IMR-90 (cell line): ENCODE measurements at regions not wholly inside any gene's neighbourhood (a gene's known extent, or its start where the extent isn't known, plus 50 kb on each side); places are given as distances from the start of the nearest gene placed in this dataset.

Experiments
- BHLHE40 ChIP-seq: fragments of 150-350 bp; IDR thresholded peaks from 2 replicates; pipeline ENCODE4 v1.6.1; 2016; ENCODE audit warnings: mild to moderate bottlenecking, low read depth, low read length
- CTCF ChIP-seq: conservative IDR thresholded peaks from 2 replicates; pipeline ENCODE4 v1.5.1; 2012; ENCODE audit warnings: mild to moderate bottlenecking, low read depth, low read length, improper control_type of control experiment
- MAFK ChIP-seq: IDR thresholded peaks from 2 replicates; pipeline ENCODE4 v1.6.1; 2012; ENCODE audit warnings: low read depth, low read length, improper control_type of control experiment
- MXI1 ChIP-seq: IDR thresholded peaks from 2 replicates; pipeline ENCODE4 v1.6.1; 2012; ENCODE audit warnings: low read depth, mild to moderate bottlenecking, low read length, moderate library complexity, borderline replicate concordance
- POLR2A ChIP-seq: IDR thresholded peaks from 2 replicates; pipeline ENCODE4 v1.6.1; 2012; ENCODE audit warnings: mild to moderate bottlenecking, low read depth, low read length
- RAD21 ChIP-seq: IDR thresholded peaks from 2 replicates; pipeline ENCODE4 v1.6.1; 2012; ENCODE audit warnings: low read length, improper control_type of control experiment
- RFX5 ChIP-seq: IDR thresholded peaks from 2 replicates; pipeline ENCODE4 v1.8.0; 2012; ENCODE audit warnings: low read depth, mild to moderate bottlenecking, low read length, moderate library complexity
- SMC3 ChIP-seq: fragments of 150-350 bp; IDR thresholded peaks from 2 replicates; pipeline ENCODE4 v1.6.1; 2016; ENCODE audit warnings: low read depth, mild to moderate bottlenecking, antibody characterized with exemption, low read length, moderate library complexity
- USF2 ChIP-seq: fragments of 150-350 bp; IDR thresholded peaks from 2 replicates; pipeline ENCODE4 v1.6.1; 2017; ENCODE audit warnings: mild to moderate bottlenecking, antibody characterized with exemption, low read length, low read depth

DNA sequence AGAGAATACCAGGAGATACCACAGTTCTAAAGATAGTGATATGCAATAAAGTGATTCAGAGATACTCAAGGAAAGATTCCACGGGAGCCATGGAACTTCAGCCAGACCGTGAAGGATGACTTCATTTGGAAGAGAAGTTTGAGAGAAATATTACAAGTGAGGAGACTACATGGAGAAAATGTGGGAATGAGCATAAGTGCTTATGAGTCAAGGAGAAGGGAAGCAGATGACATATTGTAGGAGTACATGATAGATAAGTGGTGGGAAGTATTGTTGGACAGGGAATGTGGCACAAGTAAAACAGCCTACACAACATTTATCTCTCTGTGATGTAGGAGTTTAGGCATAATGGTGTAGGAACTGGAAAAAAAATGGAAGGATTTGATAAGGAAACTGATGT lies 122.1 kb upstream of the FBXL17 start:
- TF ChIP-seq CTCF (no peak), POLR2A (no peak), MXI1 (no peak), RAD21 (no peak), MAFK (no peak), SMC3 (no peak), USF2 (no peak), BHLHE40 (no peak), RFX5 (no peak)
